Left ventricle myocardium superior (tissue), 1 donor: ENCODE measurements at regions not wholly inside any gene's neighbourhood (a gene's known extent, or its start where the extent isn't known, plus 50 kb on each side); places are given as distances from the start of the nearest gene placed in this dataset.
A peak's percentile ranks its signal among the peaks of the same experiment; 100 is the strongest.
"Not testable (repeated sequence)": the region's sequence is repeated elsewhere in the genome, so short reads cannot be mapped to it uniquely, and the experiment has no call there.

Source experiments
- ATAC-seq: fragments of 200-7000 bp; cut with Tn5 transposase; one replicate; pipeline ENCODE4 v1.9.1; 2020; ENCODE audit warnings: mild to moderate bottlenecking, moderate library complexity
- DNase-seq: peaks from one replicate; pipeline ENCODE4 v3.0.0-alpha.2; 2020
- intact Hi-C: fragments of 100-400 bp; cut with micrococcal nuclease; formaldehyde crosslinking; loops from one replicate; pipeline ENCODE4 v1.11.0; 2022
- donor health status: DM: no; HTN: yes; CAD: no; lungs with severe emphysema.

DNA sequence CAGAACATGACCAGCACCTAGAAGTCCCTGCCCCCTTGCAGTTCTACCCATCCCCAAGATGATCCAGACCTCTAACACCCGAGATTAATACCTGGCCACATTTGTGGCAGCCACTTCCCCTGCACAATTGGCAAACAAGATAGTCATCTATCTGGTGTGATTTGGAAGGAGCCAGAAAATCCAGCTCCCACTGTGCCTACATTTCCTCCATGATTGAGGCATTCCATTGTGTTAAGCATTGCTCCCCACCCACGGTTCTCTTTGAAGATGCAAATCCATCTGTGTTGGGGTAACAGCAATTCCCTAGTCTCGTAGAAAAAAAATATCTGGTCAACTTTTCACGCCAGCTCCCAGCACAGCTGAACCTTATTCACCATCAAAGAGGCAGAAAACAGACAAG, 405.0 kb downstream of the BCOR start:
- no peak for ATAC-seq
- no peak for DNase-seq
- intact Hi-C loops = no loop called here

DNA sequence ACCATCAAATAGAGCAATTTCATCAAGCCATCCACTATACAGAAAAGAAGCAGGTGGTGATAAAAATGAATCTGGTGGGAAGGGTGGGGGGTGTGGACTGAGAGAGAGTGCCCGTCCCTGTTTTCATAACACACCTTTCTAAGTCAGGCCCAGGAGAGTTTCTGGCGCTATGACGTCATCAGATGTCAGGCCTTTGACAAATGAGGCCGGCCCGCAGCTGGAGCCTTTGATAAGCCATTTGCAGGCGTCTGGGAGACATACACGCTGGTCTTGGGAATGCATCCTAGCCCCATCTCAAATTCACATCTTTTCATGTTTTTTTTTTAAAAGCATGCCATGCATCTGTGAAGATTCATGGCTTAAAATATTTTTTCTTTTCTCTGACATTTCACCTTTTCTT, 404.5 kb downstream of the BCOR start:
- DNase-seq (no peak), ATAC-seq (no peak)
- intact Hi-C loops = no loop called here

DNA sequence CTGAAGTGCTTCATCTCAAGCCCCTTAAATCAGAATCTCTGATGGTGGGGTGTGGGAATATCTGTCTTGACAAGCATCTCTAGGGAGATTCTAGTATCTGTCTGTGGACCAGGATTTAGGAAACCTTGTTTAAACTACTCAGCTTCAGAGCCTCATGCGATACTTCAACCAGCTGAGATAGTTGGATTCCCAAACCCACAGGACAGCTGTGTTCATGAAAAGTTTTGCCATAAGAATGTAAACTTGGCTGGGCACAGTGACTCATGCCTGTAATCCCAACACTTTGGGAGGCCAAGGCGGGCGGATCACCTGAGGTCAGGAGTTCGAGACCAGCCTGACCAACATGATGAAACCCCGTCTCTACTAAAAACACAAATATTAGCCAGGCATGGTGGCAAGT, 395.1 kb downstream of the BCOR start:
- ATAC-seq, DNase-seq, intact Hi-C loops: not testable (repeated sequence)

DNA sequence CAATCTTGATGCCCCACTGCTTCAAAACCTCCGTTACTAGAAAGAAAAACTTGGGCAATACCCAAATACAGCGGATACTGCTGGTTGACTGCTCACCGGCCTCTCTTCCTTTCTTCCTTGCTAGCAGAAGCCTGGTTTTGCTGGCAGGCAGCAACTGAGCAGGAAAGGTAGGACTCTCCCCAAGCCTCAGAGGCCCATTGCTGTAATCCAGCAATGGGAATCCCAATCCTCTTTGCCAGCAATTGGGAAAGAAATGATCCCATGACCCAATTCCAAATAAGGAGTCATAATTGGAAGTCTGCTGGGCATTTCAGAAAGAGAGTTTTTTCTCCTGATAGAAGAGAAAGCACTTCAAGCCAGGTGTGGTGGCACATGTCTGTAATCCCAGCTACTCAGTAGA, 394.5 kb downstream of the BCOR start:
- DNase-seq (no peak), ATAC-seq (no peak)
- intact Hi-C loops = no loop called here

DNA sequence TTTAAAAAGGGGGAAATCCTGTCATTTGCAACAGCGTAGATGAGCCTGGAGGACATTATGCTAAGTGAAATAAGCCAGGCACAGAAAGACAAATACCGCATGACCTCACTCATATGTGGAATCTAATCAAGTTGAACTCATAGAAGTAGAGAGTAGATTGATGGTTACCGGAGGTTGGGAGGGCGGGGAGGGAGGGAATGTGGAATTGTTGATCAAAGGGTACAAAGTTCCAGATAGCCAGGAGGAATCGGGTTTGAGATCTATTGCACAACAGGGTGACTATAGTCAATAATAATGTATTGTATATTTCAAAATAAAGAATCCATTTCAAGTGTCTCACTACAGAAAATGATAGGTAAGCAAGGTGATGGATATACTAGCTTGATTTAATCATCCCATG, 393.2 kb downstream of the BCOR start:
- ATAC-seq (no peak), DNase-seq (no peak)

DNA sequence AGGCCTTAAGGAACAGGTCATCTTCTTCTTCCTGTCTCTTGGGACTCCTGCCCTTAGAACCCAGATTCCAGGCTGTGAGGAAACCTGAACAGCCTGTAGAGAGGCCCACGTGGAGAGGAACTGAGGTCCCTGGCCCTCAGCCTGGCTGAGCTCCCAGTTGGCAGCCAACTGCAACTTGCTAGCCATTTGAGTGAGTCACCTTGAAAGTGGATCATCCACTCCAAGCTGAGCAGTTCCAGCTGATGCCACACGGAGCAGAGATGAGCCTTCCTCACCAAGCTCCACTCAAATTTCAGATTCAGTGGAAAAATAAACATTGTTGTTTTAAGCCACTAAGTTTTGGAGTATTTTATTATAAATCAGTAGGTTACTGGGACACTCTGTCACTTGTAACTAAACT, 392.5 kb downstream of the BCOR start:
- intact Hi-C loops = no loop called here
- ATAC-seq (peak; percentile 93), DNase-seq (peak; percentile 76)

More for the DNA sequence above, 393.2 kb downstream of the BCOR start:
- intact Hi-C loops = no loop called here

DNA sequence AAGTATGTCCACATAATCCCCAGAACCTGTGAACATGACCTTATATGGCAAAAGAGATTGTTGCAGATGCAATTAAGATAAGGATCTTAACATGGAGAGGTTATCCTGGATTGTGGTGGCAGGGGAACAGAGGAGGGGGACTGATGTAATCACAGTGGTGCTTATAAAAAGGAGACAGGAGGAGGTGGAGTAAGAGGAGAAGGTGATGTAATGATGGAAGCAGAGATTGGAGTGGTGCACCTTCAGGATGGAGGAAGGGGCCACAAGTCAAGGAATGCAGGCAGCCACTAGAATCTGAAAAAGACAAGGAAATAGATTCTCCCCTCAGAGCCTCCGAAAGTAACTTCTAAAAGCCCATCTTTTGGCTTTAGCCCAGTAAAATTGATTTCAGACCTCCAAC, 388.4 kb downstream of the BCOR start:
- intact Hi-C loops = no loop called here
- DNase-seq (no peak), ATAC-seq (no peak)

DNA sequence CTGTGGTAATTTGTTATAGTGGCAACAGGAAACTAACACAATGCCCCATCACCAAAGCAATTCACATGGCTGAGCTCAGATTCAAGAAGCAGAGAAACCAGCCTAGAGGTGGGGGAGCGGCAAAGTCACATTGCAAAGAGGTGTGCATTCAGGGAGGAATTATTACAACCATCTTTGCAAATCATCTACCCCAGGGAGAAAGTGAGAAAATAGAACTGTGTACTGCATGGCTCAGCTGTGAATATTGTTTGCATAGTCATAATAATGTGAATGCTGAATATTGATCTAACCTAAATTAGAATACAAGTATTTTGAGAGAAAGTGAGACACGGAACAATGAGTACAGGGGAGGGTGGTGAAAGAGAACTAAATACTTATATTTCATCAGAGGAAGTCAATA, 387.9 kb downstream of the BCOR start:
- intact Hi-C loops = no loop called here
- no peak for ATAC-seq
- DNase-seq = no peak

DNA sequence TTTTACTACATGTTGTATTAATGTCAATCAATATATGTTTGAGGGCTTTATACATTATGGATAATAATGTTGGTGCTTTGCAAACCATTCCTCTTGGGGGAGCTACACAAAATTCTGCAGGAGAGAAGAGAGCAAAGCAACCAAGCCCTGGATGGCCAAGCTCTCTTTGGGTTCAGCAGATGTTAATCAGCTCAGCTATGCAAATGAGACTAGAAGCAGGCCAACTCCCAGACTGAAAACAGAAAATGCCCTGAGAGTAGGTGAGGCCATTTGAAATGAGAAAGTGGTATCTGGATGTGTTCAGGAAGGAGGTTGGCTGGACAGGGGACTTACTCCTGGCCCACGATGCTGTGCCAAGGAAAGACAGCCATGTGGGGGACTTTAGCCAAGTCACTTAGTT, 387.0 kb downstream of the BCOR start:
- no peak for ATAC-seq
- intact Hi-C loops = no loop called here
- no peak for DNase-seq

DNA sequence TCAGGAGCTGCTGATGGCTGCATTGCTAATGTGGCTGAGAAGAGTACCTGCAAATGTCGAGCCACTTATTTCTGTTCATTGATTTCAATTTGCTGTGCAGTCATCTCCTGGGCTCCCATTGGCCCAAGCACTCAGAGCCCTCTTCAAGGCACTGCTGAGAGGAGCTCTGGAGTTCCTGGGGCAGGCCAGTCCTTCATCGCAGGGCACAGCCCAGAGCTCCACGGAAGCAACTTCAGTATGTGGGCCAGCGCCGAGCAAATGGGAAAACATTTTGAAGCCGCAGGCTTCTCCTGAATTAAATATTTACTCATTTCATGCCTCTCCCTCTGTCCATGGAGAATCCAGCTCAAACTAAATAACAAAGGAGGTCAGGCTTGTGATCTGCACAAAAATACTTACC, 383.3 kb downstream of the BCOR start:
- intact Hi-C loops = no loop called here
- DNase-seq (no peak), ATAC-seq (no peak)

DNA sequence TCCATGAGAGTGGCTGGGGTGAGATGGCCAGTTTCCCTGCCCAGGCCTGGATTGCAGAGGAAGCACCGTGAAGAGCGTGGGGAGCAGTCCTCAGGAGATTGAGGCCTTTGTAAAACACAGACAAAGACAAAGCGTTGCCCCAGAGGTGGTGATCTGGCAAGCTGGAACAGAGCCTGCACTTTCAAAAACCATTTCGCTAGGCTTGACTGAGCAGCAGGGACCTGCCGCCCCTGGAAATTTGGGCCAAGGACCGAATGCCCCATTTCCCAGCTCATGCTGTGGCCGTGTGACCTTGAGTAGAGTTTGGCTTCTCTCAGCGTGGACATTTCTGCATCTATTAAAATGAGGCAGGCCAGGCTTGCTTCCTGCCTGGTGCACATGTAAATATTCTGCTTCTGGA, 381.4 kb downstream of the BCOR start:
- DNase-seq (no peak), ATAC-seq (no peak)
- intact Hi-C loops = no loop called here

DNA sequence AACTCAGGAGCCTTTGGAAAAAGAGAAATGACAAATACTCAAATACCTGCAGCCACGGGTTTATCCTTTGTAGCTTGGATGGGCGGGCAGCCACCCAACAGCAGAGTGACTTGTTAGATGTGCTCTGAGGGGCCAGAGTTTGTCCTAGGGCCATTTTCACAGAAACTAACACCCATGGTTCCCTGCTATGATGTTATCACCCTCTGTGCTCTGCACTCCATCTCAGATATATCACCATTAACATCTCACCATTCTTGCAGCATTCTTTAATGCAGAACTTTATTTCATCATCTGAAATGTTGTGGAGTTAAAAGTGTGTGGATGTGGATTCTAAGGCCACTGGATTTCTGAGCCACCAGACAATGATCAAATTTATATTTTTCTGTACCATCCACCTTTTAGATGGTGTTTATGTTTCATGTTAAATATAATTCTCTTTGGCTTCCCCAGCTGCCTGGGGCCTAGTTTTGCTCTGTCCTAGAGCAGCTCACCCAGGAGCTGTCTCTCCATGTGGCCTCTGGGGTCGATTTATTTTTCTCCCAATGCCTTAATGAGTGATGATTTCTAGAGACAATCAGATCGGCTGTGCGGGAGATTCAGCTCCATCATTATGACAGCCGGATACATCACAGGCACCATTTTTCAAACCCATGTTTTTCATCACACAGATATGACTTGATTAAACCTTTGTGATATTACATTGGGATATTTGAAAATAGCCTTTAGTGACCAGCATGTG, 380.8 kb downstream of the BCOR start:
- DNase-seq (no peak), ATAC-seq (no peak)
- intact Hi-C loops = no loop called here

DNA sequence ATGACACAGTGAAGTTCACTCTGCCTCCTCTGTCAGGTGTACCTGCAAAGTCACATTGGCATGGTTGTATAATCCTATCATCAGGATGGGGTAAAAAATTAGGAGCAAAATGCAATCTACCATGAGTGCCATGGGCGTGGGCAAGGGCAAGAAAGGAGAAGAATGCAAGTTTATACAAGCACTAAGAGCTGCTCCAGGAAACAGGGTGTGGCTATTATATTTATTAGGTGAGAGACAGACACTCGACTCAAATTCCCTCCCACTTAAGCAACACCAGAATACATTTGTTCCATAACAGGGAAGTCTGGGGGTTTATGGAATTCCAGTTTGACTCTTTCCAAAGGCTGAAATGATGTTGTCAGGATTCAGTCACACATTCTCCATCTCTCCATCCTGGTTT, 378.8 kb downstream of the BCOR start:
- intact Hi-C loops = no loop called here

DNA sequence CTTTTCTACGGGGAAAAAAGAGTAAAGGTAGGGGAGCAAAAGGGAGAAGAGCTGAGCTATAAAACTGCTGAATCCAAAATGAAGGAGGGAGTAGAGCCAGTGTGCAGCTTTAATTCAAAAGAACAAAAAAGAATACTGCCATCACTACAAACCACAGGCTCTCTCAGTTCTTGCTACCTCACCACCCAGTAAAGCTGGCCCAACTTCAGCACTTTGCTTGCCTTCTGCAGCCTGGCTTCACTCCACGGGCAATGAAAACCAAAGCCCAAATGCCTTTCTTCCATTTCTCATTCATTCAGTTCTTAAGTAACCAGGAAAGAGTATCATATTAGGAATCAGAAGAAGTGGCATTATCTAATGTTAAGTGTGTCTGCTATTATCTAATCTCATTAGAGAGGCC, 376.8 kb downstream of the BCOR start:
- DNase-seq (no peak), ATAC-seq (no peak)
- intact Hi-C loops = no loop called here

More for the DNA sequence above, 378.8 kb downstream of the BCOR start:
- DNase-seq = no peak
- no peak for ATAC-seq

DNA sequence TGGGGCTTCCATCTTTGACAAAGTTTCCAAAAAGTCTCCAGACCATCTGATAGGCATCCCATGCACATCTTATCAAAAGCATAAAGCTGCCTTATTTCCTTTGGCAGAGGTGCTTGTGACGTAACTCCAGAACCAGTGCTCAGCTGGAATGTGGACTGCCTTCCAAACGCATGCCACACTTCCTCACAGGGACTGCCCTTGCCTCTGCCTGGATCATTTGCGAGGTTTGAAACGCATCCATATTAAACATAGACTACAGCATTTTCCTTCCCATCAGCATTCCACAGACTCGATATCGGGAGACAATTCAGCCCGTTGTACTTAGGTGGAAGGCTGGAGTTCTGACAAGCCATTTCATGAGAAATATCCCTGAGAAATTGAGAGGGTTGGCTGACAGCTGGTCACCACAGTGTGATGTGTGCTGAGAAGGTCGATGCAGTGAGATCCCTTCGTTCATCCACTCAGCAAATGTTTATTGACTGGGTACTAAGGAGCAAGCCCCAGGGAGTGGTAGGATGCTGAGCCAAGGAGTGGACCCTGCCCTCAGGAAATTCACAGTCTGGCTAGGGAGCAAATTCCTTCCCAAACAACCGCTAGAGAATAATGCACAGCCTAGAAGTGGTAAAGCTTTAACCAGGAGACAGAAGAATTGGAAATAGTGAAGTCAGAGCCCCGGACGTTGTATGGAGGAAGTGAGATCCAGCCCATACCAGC, 376.0 kb downstream of the BCOR start:
- ATAC-seq = peak; percentile 57
- intact Hi-C loops = no loop called here

DNA sequence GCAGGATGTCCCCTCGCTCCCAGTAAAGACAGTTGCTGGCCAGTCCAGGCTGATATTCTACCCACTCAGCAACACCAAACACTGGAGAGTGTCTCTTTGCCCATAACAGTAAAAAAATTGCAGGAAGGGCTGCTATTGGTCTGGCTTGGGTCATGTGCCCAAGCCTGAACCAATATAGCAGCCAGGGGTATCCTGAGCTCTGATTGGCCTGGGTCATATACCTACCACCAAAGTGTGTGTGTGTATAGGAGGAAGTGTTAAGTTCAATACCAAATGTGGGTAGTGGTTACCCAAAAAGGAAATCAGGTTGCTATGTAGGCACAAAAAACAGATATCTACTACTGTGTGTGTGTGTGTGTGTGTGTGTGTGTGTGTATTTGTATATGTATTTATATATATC, 373.2 kb downstream of the BCOR start:
- DNase-seq (no peak), ATAC-seq (no peak)
- intact Hi-C loops = no loop called here

More for the DNA sequence above, 376.0 kb downstream of the BCOR start:
- DNase-seq = no peak

DNA sequence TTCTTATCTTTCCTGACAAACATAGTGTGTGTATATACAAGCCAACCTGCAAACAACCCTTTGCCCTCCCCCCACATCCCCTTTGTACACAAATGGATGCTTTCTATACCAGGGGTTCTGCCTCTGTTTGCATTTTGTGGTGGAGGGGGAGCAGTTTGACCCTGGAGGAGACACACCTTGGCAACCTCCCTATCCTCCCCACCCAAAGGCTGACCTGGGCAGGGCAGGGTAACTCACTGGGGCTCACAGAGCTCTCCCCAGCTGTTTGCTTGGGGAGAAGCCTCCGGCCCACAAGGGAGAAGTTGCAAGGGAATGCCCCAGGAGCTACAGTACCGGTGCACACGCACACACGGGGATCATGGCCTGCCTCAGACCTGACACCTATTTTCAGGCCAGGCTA, 372.6 kb downstream of the BCOR start:
- DNase-seq = no peak
- intact Hi-C loops = no loop called here

DNA sequence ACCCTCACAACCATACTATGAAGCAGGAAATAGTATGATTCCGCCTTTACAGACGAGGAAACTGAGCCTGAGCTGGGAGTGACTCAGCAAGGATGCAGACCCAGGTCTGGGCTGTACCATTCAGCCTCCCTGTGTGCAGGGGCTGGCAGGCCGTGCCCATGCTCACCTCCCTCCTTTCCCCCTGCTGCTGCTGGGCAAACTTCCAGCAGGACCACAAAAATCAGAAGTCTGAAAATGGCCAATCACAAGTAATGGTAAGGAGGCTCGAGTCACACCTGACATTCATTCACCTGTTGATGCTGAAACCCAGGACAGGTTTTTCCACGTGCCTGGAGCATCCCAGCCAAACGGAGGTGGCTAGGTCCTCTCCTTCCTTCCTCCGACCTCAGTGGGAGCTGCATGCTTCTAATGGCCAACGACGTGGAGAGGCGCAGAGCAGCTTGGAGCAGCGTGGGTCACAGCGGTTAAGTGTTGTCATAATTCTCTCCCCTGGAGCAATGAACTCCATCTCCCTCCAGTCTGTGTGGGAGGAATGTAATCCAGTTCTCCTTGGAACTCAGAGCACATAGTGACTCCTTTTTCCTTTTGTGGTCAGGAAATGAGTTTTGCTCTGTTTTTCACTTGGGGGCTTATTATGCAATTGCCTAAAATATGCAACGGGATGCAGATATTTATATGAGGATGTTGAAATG, 371.7 kb downstream of the BCOR start:
- intact Hi-C loops = no loop called here
- DNase-seq (no peak), ATAC-seq (peak; percentile 73)

More for the DNA sequence above, 372.6 kb downstream of the BCOR start:
- ATAC-seq = no peak

DNA sequence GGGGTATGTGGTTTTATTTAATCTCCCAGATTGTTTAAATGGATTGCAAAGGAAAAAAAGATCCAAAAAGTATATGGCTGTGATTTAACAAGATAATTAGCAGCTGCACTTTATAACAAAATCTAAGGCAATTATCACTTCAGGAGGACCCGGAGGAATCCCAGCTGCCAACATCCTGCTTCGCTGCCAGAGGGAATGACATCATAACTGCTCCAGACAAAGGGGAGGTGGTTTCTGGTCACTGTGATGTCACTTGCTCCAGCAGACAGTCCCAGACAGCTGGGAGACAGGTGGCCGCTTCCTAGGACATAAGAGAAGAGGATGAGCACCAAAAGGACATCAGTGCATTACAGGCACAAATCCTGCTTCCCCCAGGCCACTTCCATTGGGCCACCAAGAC, 371.0 kb downstream of the BCOR start:
- ATAC-seq (peak; percentile 68), DNase-seq (peak; percentile 63)
- intact Hi-C loops = no loop called here

DNA sequence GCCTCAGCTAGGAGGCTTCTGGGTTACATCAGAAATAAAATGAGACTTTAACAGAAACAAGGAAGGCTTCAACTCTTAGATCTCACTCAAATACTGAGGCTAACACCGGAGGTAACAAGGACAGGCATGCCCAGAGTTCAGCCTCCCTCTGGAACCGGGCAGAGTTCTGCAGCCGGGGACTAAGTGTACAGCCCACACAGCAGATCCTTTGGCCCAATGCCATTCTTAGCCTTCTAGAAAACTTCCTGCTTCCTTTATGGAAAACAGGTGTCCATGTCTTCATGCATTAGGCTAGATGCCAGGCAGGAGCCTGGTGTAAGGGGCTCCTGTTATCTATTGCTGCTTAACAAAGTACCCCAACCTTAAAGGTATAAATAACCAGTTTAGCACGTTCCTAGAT, 369.7 kb downstream of the BCOR start:
- intact Hi-C loops = no loop called here
- ATAC-seq (peak; percentile 37), DNase-seq (no peak)
